HepG2 (cell line): ENCODE measurements at regions not wholly inside any gene's neighbourhood (a gene's known extent, or its start where the extent isn't known, plus 50 kb on each side); places are given as distances from the start of the nearest gene placed in this dataset.

Experiments
- ATAC-seq: fragments of 200-7000 bp; cut with Tn5 transposase; 3 replicates; pipeline ENCODE4 v1.9.1; 2020; ENCODE audit warnings: mild to moderate bottlenecking, moderate library complexity
- BruUV-seq: library from RNA; stranded (reverse); fragments of 400-500 nt; replicated peaks from 2 replicates; lab custom pipeline; 2021; lab: Mats Ljungman, UMichigan
- CTCF ChIA-PET: fragments of 300-600 bp; formaldehyde crosslinking; extraction: SDS; loops from one replicate; lab custom pipeline; 2021; ENCODE audit warnings: low total read pairs, inconsistent platforms, low intra/inter-chr PET ratio; lab: Yijun Ruan, JAX
- POLR2A ChIA-PET: fragments of 350-600 bp; sonication (Branson Sonifier 250); formaldehyde crosslinking; loops from one replicate; lab custom pipeline; 2020; ENCODE audit warnings: antibody characterized with exemption, inconsistent platforms; lab: Yijun Ruan, JAX
- DNase-seq: peaks from one replicate; pipeline ENCODE4 v3.0.0-alpha.2; 2015; ENCODE audit warnings: low spot score
- FAIRE-seq: peaks from 3 replicates; lab custom pipeline; 2011; peaks lifted over from hg19 to GRCh38; lab: Jason Lieb, UNC
- H2AFZ ChIP-seq: one replicate; pipeline ENCODE4 v1.6.1; 2011; ENCODE audit warnings: low read length, inconsistent platforms
- H3K27ac ChIP-seq: fragments of 300-600 bp; 3 replicates; pipeline ENCODE4 v1.8.0; 2011; ENCODE audit warnings: mixed run types, mild to moderate bottlenecking, mixed read lengths, low read length, inconsistent platforms; ENCODE audit not compliant: insufficient read depth; ENCODE audit errors: extremely low read length
- H3K27me3 ChIP-seq, 2 experiments: fragments of 200-600 bp in 1 of 2; 2 replicates in 1 of 2; 3 replicates in 1 of 2; pipeline versions ENCODE4 v1.6.0 to v1.8.0; 2011; ENCODE audit warnings: low read length in 2 of 2, mild to moderate bottlenecking in 2 of 2, moderate library complexity in 2 of 2, inconsistent platforms in 1 of 2; ENCODE audit not compliant: insufficient read depth in 2 of 2, control insufficient read depth in 1 of 2
- H3K36me3 ChIP-seq, 2 experiments: fragments of 200-600 bp in 1 of 2; replicated peaks in 1 of 2; 2 replicates in 1 of 2; 3 replicates in 1 of 2; pipeline versions ENCODE4 v1.5.1 to v1.8.0; 2011; ENCODE audit warnings: low read length in 2 of 2, inconsistent platforms in 1 of 2; ENCODE audit not compliant: insufficient read depth in 2 of 2, control insufficient read depth in 1 of 2
- H3K4me1 ChIP-seq: 2 replicates; pipeline ENCODE4 v1.5.1; 2012; ENCODE audit warnings: low read length, inconsistent platforms; ENCODE audit not compliant: insufficient read depth
- H3K4me2 ChIP-seq: 2 replicates; pipeline ENCODE4 v1.6.0; 2011; ENCODE audit warnings: low read depth, low read length, inconsistent platforms
- H3K4me3 ChIP-seq, 3 experiments: fragments of 200-600 bp in 1 of 3; sonication (generic), shearing (Covaris generic) in 1 of 3; replicated peaks in 1 of 3; 2 replicates each; pipeline ENCODE4 v1.5.1; 2011 to 2016; ENCODE audit warnings: low read length in 3 of 3, inconsistent platforms in 2 of 3, low read depth in 2 of 3, mild to moderate bottlenecking in 2 of 3, control low read depth in 1 of 3, mixed read lengths in 1 of 3; ENCODE audit not compliant: insufficient read depth in 1 of 3
- H3K79me2 ChIP-seq: one replicate; pipeline ENCODE4 v1.6.1; 2011; ENCODE audit warnings: low read length, inconsistent platforms; ENCODE audit not compliant: insufficient read depth
- H3K9ac ChIP-seq: 2 replicates; pipeline ENCODE4 v1.6.0; 2011; ENCODE audit warnings: mild to moderate bottlenecking, low read depth, low read length, inconsistent platforms; ENCODE audit not compliant: insufficient read depth
- H3K9me3 ChIP-seq: 2 replicates; pipeline ENCODE4 v1.5.1; 2012; ENCODE audit warnings: mild to moderate bottlenecking, low read length
- H4K20me1 ChIP-seq: 2 replicates; pipeline ENCODE4 v1.6.0; 2011; ENCODE audit warnings: inconsistent platforms, mild to moderate bottlenecking, low read length, moderate library complexity; ENCODE audit not compliant: insufficient read depth
- ATF7 ChIP-seq, 2 experiments: fragments of 450-650 bp in 1 of 2; sonication (generic) in 1 of 2; formaldehyde crosslinking in 1 of 2; IDR thresholded peaks; 2 replicates each; pipeline versions ENCODE4 v1.4.0 to v1.6.1; 2016 to 2020; ENCODE audit warnings: antibody characterized with exemption in 1 of 2, mild to moderate bottlenecking in 1 of 2, missing genetic modification reagents in 1 of 2
- HNF4A ChIP-seq: sonication (generic); formaldehyde crosslinking; IDR thresholded peaks from 2 replicates; pipeline ENCODE4 v1.4.0; 2020; ENCODE audit warnings: missing genetic modification reagents
- ISX ChIP-seq: sonication (generic); formaldehyde crosslinking; conservative IDR thresholded peaks from 2 replicates; pipeline ENCODE4 v1.5.0; 2020; ENCODE audit warnings: missing genetic modification reagents
- NCOR1 ChIP-seq: fragments of 200-600 bp; sonication (generic); IDR thresholded peaks from 2 replicates; pipeline ENCODE4 v1.7.0; 2017; ENCODE audit warnings: antibody characterized with exemption, low read length, borderline replicate concordance
- RBM39 ChIP-seq: fragments of 200-400 bp; formaldehyde crosslinking; IDR thresholded peaks from one replicate; pipeline ENCODE4 v1.6.1; 2018; ENCODE audit warnings: antibody characterized with exemption, mild to moderate bottlenecking, low read depth, low read length; ENCODE audit not compliant: poor library complexity, severe bottlenecking
- ZBTB3 ChIP-seq: sonication (generic); formaldehyde crosslinking; IDR thresholded peaks from 2 replicates; pipeline ENCODE4 v1.4.0; 2020; ENCODE audit warnings: low read depth, mild to moderate bottlenecking, moderate library complexity, missing genetic modification reagents, borderline replicate concordance
- ZFP36 ChIP-seq: fragments of 150-350 bp; IDR thresholded peaks from 2 replicates; pipeline ENCODE4 v1.6.1; 2018; ENCODE audit warnings: borderline replicate concordance, low read length, low read depth; ENCODE audit not compliant: partially characterized antibody
- ZNF333 ChIP-seq: sonication (generic); formaldehyde crosslinking; IDR thresholded peaks from 2 replicates; pipeline ENCODE4 v1.4.0; 2020; ENCODE audit warnings: mild to moderate bottlenecking, missing genetic modification reagents, borderline replicate concordance
- ZNF33B ChIP-seq: sonication (generic); formaldehyde crosslinking; IDR thresholded peaks from 2 replicates; pipeline ENCODE4 v1.5.1; 2020; ENCODE audit warnings: mild to moderate bottlenecking, missing genetic modification reagents
- ZNF430 ChIP-seq: sonication (generic); formaldehyde crosslinking; IDR thresholded peaks from 2 replicates; pipeline ENCODE4 v1.9.0; 2021; ENCODE audit warnings: mild to moderate bottlenecking, missing genetic modification reagents
- ZNF468 ChIP-seq: sonication (generic); formaldehyde crosslinking; IDR thresholded peaks from 2 replicates; pipeline ENCODE4 v1.8.0; 2022; ENCODE audit warnings: mild to moderate bottlenecking, moderate library complexity, missing genetic modification reagents
- ZNF841 ChIP-seq: sonication (generic); formaldehyde crosslinking; IDR thresholded peaks from 2 replicates; pipeline ENCODE4 v1.8.1; 2023; ENCODE audit warnings: missing genetic modification reagents, borderline replicate concordance
- WGBS: methylation state at CpG from one replicate; pipeline ENCODE4 v1.1.6; 2017; ENCODE audit warnings: low lambda C conversion rate; 5-methylcytosine and 5-hydroxymethylcytosine counted together
- in situ Hi-C: cut with HindIII; loops from 2 replicates; pipeline ENCODE4 v1.10.0; 2017; ENCODE audit warnings: low pct_unique_long_range_greater_than_20kb; ENCODE audit not compliant: extremely low pct_ligation_motif_present
- intact Hi-C: fragments of 100-400 bp; cut with micrococcal nuclease; formaldehyde crosslinking; loops from one replicate; pipeline ENCODE4 v1.10.0; 2022; ENCODE audit not compliant: unreplicated experiment
- TF ChIP-seq, protein P1 (sequence below): sonication (generic); formaldehyde crosslinking; IDR thresholded peaks from 2 replicates; pipeline ENCODE4 v1.4.0; 2020; ENCODE audit warnings: missing genetic modification reagents
- TF ChIP-seq, protein P2 (sequence below): sonication (generic); formaldehyde crosslinking; IDR thresholded peaks from 2 replicates; pipeline ENCODE4 v1.9.0; 2021; ENCODE audit warnings: missing genetic modification reagents, mild to moderate bottlenecking, borderline replicate concordance

DNA sequence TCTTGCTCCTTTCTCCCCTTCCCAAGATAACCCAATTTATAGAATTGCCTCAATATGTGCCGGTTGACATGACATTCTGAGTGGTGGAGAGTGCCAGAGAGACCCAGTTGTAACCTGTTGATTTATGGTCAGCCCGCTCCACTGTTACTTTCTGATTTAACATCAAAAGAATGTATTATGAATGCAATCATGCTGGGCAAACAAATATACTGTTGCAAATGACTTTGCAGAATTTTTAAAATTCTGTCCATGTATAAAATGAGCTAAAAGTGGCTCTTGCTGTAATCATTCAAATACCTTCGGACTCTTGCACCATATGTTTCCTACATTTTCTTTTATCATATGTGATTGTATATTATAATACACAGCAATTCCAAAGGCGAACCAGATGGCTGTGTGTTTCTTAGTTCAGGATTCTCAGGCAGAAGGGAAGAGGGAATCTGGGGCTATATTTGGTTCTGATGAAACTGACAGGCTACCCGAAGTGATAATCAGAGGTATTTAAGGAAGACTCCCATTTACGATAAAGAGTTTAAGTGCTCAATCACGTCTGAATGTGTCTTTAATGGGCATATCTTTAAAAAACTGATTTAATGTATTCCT lies 131.7 kb downstream of the CLCN4 start:
- H3K36me3 ChIP-seq = no peaks in the 10 kb centered on the region
- no TSS peak for BruUV-seq
- FAIRE-seq (no peak), ATAC-seq (no peak), DNase-seq (no peak)
- 40% methylated on average over 7 of the region's 7 CpGs for WGBS
- no peak overlapping the region for H3K9ac ChIP-seq
- ChIA-PET CTCF (no interaction called here), POLR2A (no interaction called here)
- H3K9me3 ChIP-seq = no peaks in the 10 kb centered on the region
- H3K27me3 ChIP-seq = no peaks in the 10 kb centered on the region
- no peak overlapping the region for H3K4me3 ChIP-seq
- no peaks in the 10 kb centered on the region for H3K79me2 ChIP-seq
- TF ChIP-seq ZFP36 (no peak), ZBTB3 (CRISPR knock-in tag) (no peak), RBM39 (no peak), ZNF468 (CRISPR knock-in tag) (no peak), ISX (no peak), NCOR1 (no peak), ZNF841 (CRISPR knock-in tag) (no peak), ATF7 (IDR thresholded peaks at IDR 0.05) (no peak), ATF7 (CRISPR knock-in tag; IDR thresholded peaks at IDR 0.05) (no peak), HNF4A (CRISPR knock-in tag) (no peak), ZNF333 (no peak), ZNF430 (CRISPR knock-in tag) (no peak), ZNF33B (CRISPR knock-in tag) (no peak)
- TF ChIP-seq, protein P1, sequence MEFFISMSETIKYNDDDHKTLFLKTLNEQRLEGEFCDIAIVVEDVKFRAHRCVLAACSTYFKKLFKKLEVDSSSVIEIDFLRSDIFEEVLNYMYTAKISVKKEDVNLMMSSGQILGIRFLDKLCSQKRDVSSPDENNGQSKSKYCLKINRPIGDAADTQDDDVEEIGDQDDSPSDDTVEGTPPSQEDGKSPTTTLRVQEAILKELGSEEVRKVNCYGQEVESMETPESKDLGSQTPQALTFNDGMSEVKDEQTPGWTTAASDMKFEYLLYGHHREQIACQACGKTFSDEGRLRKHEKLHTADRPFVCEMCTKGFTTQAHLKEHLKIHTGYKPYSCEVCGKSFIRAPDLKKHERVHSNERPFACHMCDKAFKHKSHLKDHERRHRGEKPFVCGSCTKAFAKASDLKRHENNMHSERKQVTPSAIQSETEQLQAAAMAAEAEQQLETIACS (CRISPR knock-in tag) = no peak
- TF ChIP-seq, protein P2, sequence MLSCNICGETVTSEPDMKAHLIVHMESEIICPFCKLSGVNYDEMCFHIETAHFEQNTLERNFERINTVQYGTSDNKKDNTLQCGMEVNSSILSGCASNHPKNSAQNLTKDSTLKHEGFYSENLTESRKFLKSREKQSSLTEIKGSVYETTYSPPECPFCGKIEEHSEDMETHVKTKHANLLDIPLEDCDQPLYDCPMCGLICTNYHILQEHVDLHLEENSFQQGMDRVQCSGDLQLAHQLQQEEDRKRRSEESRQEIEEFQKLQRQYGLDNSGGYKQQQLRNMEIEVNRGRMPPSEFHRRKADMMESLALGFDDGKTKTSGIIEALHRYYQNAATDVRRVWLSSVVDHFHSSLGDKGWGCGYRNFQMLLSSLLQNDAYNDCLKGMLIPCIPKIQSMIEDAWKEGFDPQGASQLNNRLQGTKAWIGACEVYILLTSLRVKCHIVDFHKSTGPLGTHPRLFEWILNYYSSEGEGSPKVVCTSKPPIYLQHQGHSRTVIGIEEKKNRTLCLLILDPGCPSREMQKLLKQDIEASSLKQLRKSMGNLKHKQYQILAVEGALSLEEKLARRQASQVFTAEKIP (CRISPR knock-in tag) = no peak
- in situ Hi-C loops (no loop called here), intact Hi-C loops (no loop called here)
- no peak overlapping the region for H2AFZ ChIP-seq
- no peaks in the 10 kb centered on the region for H4K20me1 ChIP-seq
- no peaks in the 10 kb centered on the region for H3K4me1 ChIP-seq
- no peak overlapping the region for H3K4me2 ChIP-seq
- no peak overlapping the region for H3K27ac ChIP-seq
